Muscle of arm (tissue), 1 donor: ENCODE measurements at regions not wholly inside any gene's neighbourhood (a gene's known extent, or its start where the extent isn't known, plus 50 kb on each side); places are given as distances from the start of the nearest gene placed in this dataset.
"Not testable (repeated sequence)": the region's sequence is repeated elsewhere in the genome, so short reads cannot be mapped to it uniquely, and the experiment has no call there.

Experiments
- DNase-seq: peaks from one replicate; pipeline ENCODE4 v3.0.0-alpha.2; 2013

- DNase-seq, result no peak
Measured at GRCh38 chr7:114364151-114364550, 50.5 kb upstream of the FOXP2 start.

- no peak for DNase-seq
Measured at GRCh38 chr7:114363292-114363691, 51.3 kb upstream of the FOXP2 start.

GRCh38 chr7:114358911-114359310, 55.7 kb upstream of the FOXP2 start:
- DNase-seq, result no peak

GRCh38 chr7:114356133-114356532, 58.5 kb upstream of the FOXP2 start:
- no peak for DNase-seq

GRCh38 chr7:114354306-114354705, 60.3 kb upstream of the FOXP2 start:
- DNase-seq, result no peak

GRCh38 chr7:114345494-114345893, 69.1 kb upstream of the FOXP2 start:
- peak; percentile 16 for DNase-seq

GRCh38 chr7:114343949-114344708, 70.5 kb upstream of the FOXP2 start:
- no peak for DNase-seq

GRCh38 chr7:114342431-114343179, 72.0 kb upstream of the FOXP2 start:
- no peak for DNase-seq

- DNase-seq, result no peak
Measured at GRCh38 chr7:114341648-114342047, 73.0 kb upstream of the FOXP2 start.

- no peak for DNase-seq
Measured at GRCh38 chr7:114334989-114335388, 79.6 kb upstream of the FOXP2 start.

- not testable (repeated sequence) for DNase-seq
Measured at GRCh38 chr7:114329458-114329857, 85.2 kb upstream of the FOXP2 start.

- DNase-seq, result no peak
Measured at GRCh38 chr7:114317450-114318098, 97.0 kb upstream of the FOXP2 start.

- DNase-seq, result no peak
Measured at GRCh38 chr7:114312649-114313048, 102.0 kb upstream of the FOXP2 start.

- DNase-seq, result no peak
Measured at GRCh38 chr7:114310345-114311110, 104.1 kb upstream of the FOXP2 start.

- no peak for DNase-seq
Measured at GRCh38 chr7:114309729-114310128, 104.9 kb upstream of the FOXP2 start.

GRCh38 chr7:114303301-114303700, 111.3 kb upstream of the FOXP2 start:
- DNase-seq, result no peak

GRCh38 chr7:114302858-114303257, 111.8 kb upstream of the FOXP2 start:
- DNase-seq, result no peak

GRCh38 chr7:114298011-114298410, 116.6 kb upstream of the FOXP2 start:
- DNase-seq, result no peak

GRCh38 chr7:114297121-114297520, 117.5 kb upstream of the FOXP2 start:
- no peak for DNase-seq

- DNase-seq, result no peak
Measured at GRCh38 chr7:114295522-114295921, 119.1 kb upstream of the FOXP2 start.

- no peak for DNase-seq
Measured at GRCh38 chr7:114294036-114294435, 120.6 kb upstream of the FOXP2 start.
